ENCODE measurements at regions not wholly inside any gene's neighbourhood (a gene's known extent, or its start where the extent isn't known, plus 50 kb on each side); places are given as distances from the start of the nearest gene placed in this dataset.

- TF ChIP-seq CTCF (IDR thresholded peaks at IDR 0.05; ENCODE audit: low read length) (peak; percentile 70), EZH2 (IDR thresholded peaks at IDR 0.05; ENCODE audit: borderline replicate concordance, low read length) (no peak)
These were observed 143.7 kb upstream of the DCN start for GRCh38 chr12:91326058-91327027.
